DOHH2 (cell line): ENCODE measurements at regions not wholly inside any gene's neighbourhood (a gene's known extent, or its start where the extent isn't known, plus 50 kb on each side); places are given as distances from the start of the nearest gene placed in this dataset.

Experiments
- EZH2phosphoT487 ChIP-seq: fragments of 200-600 bp; sonication (generic); IDR thresholded peaks from 2 replicates; pipeline ENCODE4 v1.6.1; 2017; ENCODE audit warnings: borderline replicate concordance, mild to moderate bottlenecking, antibody characterized with exemption, low read length, moderate library complexity, mixed read lengths
- TF ChIP-seq, protein P1 (sequence below): fragments of 200-600 bp; sonication (generic); IDR thresholded peaks from one replicate; pipeline ENCODE4 v1.5.1; 2014; ENCODE audit warnings: antibody characterized with exemption, mild to moderate bottlenecking, low read depth, low read length; ENCODE audit not compliant: poor library complexity, severe bottlenecking

- TF ChIP-seq, protein P1, sequence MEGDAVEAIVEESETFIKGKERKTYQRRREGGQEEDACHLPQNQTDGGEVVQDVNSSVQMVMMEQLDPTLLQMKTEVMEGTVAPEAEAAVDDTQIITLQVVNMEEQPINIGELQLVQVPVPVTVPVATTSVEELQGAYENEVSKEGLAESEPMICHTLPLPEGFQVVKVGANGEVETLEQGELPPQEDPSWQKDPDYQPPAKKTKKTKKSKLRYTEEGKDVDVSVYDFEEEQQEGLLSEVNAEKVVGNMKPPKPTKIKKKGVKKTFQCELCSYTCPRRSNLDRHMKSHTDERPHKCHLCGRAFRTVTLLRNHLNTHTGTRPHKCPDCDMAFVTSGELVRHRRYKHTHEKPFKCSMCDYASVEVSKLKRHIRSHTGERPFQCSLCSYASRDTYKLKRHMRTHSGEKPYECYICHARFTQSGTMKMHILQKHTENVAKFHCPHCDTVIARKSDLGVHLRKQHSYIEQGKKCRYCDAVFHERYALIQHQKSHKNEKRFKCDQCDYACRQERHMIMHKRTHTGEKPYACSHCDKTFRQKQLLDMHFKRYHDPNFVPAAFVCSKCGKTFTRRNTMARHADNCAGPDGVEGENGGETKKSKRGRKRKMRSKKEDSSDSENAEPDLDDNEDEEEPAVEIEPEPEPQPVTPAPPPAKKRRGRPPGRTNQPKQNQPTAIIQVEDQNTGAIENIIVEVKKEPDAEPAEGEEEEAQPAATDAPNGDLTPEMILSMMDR = no peak
- TF ChIP-seq EZH2phosphoT487 = no peak
Observed at GRCh38 chr2:175432793-175433192, 251.3 kb upstream of the ATP5MC3 start.
